ENCODE measurements at regions not wholly inside any gene's neighbourhood (a gene's known extent, or its start where the extent isn't known, plus 50 kb on each side); places are given as distances from the start of the nearest gene placed in this dataset.

DNA sequence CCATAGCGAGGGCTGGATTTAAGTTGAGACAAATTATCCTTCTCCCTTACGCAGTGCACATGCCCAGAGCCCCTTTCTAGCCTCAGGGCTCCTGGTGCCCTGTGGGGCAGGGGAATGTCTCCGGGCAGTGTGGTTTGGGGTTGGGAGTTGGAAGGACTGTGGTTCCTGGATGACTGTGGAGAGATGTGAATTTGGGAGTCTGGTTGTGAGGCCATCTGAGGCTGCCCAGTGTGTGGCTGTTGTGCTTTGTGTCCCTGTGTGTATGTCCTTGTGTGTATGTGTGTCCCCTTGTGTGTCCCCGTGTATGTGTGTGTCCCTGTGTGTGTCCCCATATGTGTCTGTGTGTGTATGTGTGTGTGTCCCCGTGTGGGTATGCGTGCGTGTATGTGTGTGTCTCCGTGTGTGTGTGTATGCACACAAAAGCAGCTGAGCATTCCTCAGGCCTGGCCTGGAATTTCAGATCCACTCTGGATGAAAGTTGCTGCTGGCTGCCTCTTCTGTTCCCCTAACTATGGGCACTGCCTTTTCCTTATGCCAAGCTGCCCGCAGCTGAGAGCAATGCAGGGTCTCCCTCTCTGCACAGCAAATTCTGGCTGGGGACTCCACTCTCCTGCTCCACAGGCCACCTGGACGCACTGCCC lies 65.4 kb downstream of the UBIAD1 start:
- H3K4me3 ChIP-seq (ENCODE audit: insufficient read depth, low read depth, low read length): no peak overlapping the region
- DNase-seq: no peak
- no peaks in the 10 kb centered on the region; the same call in 1 of the 2 replicates for H3K27me3 ChIP-seq (ENCODE audit: control insufficient read depth, insufficient read depth, low read length)
- no peaks in the 10 kb centered on the region for H3K36me3 ChIP-seq (replicated peaks; ENCODE audit: control insufficient read depth, insufficient read depth, low read length)

DNA sequence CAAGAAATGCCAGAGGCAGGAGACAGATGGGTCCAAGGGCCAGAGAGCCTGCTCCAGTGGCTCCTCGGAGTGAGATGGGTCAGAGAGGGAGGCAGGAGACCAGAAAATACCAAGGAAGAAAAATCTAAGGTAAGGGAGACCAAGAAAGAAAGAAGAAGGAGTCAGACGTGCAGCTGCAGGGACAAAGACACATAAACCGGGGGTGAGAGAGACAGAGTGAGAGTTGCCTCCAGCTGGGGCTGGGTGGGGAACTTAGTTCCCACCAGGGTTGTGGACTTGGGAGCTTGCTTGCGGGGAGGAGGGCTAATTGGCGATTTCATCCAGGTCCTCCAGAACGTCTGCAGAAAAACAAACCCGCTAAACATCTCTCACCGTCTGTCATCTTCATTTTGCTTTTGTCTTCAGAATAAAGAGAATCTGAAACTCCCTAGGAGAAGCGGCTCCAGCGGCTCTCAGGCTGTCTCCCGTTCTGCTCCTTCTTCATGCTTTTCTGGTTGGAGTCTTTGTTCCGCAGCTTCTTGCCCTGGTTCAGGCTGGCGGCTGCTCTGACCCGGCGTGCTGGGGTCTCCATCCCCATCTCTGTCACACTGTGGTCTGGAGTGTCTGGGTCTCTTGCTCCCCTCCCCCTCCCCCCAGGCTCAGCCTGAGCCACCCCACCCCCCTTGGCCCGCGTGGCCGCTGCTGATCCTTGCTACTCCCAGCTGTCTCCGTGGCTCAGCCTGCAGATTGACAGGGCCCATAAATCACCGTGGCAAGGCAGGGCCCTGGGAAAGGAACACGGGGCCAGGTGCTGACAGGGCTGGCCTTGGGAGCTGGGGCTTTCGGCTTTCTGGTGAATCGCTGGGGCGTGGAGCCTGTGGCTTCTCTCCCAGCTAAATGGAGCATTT lies 66.6 kb downstream of the UBIAD1 start:
- Histone ChIP-seq H3K27me3 (ENCODE audit: control insufficient read depth, insufficient read depth, low read length) (no peaks in the 10 kb centered on the region; the same call in 1 of the 2 replicates), H3K36me3 (replicated peaks; ENCODE audit: control insufficient read depth, insufficient read depth, low read length) (no peaks in the 10 kb centered on the region), H3K4me3 (ENCODE audit: insufficient read depth, low read depth, low read length) (no peak overlapping the region)
- DNase-seq: peak; percentile 79

DNA sequence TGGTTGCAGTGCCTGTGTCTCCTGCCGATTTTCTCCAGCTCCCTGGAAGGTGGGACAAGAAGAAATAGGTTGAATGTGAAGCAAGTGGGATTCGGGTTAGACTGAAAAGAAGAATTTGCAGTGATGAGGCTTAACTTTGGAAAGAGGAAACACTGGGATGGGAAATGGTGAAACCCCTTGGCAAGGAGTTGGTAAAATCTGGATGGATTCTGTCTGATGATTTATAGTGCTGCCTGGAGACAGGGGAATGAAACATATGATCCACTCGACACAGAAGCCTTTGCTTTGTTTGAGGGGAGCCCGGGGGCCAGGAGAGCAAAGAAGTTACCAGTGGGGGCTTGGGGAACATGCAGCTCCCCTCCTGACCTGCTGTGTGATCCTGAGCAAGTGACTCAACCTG lies 67.2 kb downstream of the UBIAD1 start:
- no peak for DNase-seq
- Histone ChIP-seq H3K27me3 (ENCODE audit: control insufficient read depth, insufficient read depth, low read length) (no peaks in the 10 kb centered on the region; the same call in 1 of the 2 replicates), H3K4me3 (ENCODE audit: insufficient read depth, low read depth, low read length) (no peak overlapping the region), H3K36me3 (replicated peaks; ENCODE audit: control insufficient read depth, insufficient read depth, low read length) (no peaks in the 10 kb centered on the region)

DNA sequence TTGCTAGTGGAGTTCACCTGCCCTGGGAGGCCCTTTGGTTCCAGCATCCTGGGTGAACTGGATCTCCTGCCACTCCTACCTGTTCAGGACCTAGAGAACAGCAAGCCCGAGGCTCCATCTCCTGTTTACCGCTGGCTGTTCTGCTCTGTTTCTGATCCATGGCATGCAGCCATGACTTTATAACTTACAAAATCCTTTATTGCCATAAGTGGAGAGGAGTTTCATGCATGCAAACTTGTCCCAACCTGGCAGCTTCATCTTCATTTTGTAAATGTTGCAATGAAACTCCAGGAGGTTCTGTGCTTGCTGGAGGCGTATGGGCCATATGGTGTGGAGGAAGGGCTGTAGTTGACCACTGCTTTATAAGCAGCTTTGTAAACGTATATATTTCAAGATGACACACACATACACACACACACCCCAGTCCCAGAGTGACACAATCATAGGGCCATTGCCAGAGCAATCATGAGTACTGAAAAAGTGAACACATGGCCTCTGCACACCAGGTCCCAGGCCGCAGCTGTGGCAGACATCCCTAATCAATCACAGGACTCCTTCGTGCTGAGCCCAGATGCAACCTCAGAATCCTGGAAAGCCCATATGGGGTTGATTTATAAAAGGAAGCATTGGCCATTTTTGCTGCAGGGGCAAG lies 69.0 kb downstream of the UBIAD1 start:
- DNase-seq: no peak
- no peaks in the 10 kb centered on the region for H3K36me3 ChIP-seq (replicated peaks; ENCODE audit: control insufficient read depth, insufficient read depth, low read length)
- no peak overlapping the region for H3K4me3 ChIP-seq (ENCODE audit: insufficient read depth, low read depth, low read length)
- H3K27me3 ChIP-seq (ENCODE audit: control insufficient read depth, insufficient read depth, low read length): no peaks in the 10 kb centered on the region; the same call in 1 of the 2 replicates

DNA sequence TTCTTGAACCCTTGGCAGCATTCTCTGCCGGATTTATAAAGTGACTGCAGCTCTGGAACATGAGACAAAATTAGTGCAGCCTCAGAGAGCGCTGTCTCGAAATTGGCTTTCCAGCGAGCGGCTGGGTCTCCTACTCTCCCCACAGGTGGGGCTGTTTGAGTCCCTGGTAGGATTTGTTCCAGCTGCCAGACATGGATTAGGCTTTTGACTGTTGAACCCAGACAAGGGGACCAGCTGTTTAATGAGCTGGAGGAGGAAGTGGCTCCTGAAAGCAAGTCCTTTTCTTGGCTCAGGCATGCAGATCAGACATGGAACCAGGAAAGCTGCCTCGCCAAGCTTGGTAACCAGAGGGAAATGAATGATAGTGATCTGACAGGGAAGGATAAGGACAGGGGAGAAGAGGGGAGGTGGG lies 69.6 kb downstream of the UBIAD1 start:
- DNase-seq: peak; percentile 54
- Histone ChIP-seq H3K36me3 (replicated peaks; ENCODE audit: control insufficient read depth, insufficient read depth, low read length) (no peaks in the 10 kb centered on the region), H3K4me3 (ENCODE audit: insufficient read depth, low read depth, low read length) (no peak overlapping the region), H3K27me3 (ENCODE audit: control insufficient read depth, insufficient read depth, low read length) (no peaks in the 10 kb centered on the region; the same call in 1 of the 2 replicates)

GRCh38 chr1:11345971-11346715 lies 73.1 kb downstream of the UBIAD1 start:
- peak; percentile 47 for DNase-seq
- H3K4me3 ChIP-seq (ENCODE audit: insufficient read depth, low read depth, low read length): no peak overlapping the region
- H3K36me3 ChIP-seq (replicated peaks; ENCODE audit: control insufficient read depth, insufficient read depth, low read length): no peaks in the 10 kb centered on the region
- no peaks in the 10 kb centered on the region; the same call in 1 of the 2 replicates for H3K27me3 ChIP-seq (ENCODE audit: control insufficient read depth, insufficient read depth, low read length)

DNA sequence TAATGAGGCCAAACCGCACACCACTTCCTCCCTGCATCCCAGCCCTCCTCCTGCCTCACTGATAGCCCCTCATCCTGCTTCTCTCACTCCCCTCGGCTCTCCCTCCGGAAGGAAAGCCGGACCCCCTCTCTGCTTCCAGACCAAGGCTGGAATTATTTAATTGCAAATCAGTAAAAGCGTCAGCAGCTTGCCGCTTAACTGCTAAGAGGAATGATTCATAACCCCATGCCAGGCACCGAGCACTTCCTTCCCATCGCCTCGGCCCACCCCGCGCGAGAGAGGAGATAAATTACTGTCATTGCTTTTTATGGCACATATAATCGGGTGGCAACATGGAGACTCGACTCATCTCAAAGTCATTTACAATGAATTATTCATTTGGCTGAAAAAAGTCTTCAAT lies 77.3 kb downstream of the UBIAD1 start:
- Histone ChIP-seq H3K27me3 (ENCODE audit: control insufficient read depth, insufficient read depth, low read length) (no peaks in the 10 kb centered on the region; the same call in 1 of the 2 replicates), H3K36me3 (replicated peaks; ENCODE audit: control insufficient read depth, insufficient read depth, low read length) (no peaks in the 10 kb centered on the region), H3K4me3 (ENCODE audit: insufficient read depth, low read depth, low read length) (no peak overlapping the region)
- DNase-seq: peak; percentile 27

GRCh38 chr1:11352058-11352715 lies 79.2 kb downstream of the UBIAD1 start:
- Histone ChIP-seq H3K27me3 (ENCODE audit: control insufficient read depth, insufficient read depth, low read length) (no peaks in the 10 kb centered on the region; the same call in 1 of the 2 replicates), H3K36me3 (replicated peaks; ENCODE audit: control insufficient read depth, insufficient read depth, low read length) (no peaks in the 10 kb centered on the region), H3K4me3 (ENCODE audit: insufficient read depth, low read depth, low read length) (no peak overlapping the region)
- peak; percentile 58 for DNase-seq

DNA sequence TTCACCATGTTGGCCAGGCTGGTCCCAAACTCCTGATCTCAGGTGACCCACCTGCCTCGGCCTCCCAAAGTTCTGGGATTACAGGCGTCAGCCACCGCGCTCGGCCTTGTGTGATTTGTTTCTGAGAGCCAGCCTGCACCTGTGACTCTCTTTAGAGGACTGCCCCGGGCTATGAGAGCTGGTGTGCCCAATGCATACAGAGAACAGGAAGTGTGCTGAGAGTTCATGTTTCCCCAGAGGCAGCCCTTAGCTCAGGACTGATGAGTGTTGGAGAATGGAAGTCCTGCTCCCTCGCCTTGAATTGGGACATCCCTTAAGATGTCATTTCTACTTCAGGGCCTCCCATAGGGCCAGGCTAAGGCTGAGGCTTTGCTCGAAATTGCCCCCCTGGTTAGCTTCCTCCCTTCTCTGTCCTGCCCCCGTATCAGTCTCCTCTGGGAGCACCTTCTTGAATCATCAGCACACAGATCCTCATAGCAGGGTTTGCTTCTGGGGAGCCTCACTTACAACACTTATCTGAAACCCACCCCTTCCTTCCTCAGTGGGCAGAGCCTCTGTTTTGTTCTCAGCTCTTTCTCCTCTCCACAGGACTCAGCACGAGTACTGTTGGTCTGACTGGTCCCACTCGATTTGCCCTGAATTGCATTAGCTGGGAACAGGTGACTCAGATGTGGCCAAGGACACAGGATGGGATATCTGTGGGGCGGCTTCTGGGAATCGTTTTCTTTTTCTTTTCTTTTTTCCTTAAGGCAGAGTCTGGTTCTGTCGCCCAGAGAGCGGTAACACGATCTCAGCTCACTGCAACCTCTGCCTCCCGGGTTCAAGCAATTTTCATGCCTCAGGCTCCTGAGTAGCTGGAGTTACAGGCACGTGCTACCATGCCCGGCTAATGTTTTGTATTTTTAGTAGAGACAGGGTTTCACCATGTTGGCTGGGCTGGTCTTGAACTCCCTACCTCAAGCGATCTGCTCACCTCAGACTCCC lies 80.1 kb downstream of the UBIAD1 start:
- DNase-seq: no peak
- Histone ChIP-seq H3K27me3 (ENCODE audit: control insufficient read depth, insufficient read depth, low read length) (no peaks in the 10 kb centered on the region; the same call in 1 of the 2 replicates), H3K36me3 (replicated peaks; ENCODE audit: control insufficient read depth, insufficient read depth, low read length) (no peaks in the 10 kb centered on the region), H3K4me3 (ENCODE audit: insufficient read depth, low read depth, low read length) (no peak overlapping the region)

DNA sequence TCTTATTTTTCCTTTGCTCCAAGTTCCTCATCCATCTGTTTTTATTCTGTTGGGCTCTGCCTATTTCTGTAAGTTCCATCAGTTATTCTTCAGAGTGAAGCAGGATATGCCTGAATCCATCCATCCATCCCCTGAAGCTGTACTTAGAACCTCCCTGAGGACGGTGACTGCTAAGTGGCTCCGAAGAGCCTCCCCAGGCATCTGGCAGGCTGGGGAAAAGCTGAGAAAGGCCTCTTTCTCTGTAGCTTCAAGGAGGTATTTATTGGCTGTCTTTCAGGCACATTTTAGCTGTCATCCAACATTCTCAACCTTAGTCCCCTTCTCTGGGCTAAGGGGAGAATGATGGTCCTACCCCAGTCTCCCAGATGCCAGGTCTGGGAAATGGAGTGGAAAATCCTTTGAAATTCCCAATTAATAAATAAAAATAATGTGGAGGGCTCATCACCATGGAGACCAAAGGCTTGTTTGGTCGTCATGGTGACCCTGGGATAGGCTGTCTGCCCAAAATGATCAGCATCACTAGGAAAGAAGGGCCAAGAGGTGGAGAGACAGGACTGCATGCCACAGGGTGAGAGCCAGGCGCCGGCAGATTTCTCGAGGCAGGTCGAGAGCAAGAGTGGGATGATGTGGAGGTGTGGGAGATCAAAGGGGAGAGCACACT lies 82.0 kb downstream of the UBIAD1 start:
- Histone ChIP-seq H3K27me3 (ENCODE audit: control insufficient read depth, insufficient read depth, low read length) (no peaks in the 10 kb centered on the region; the same call in 1 of the 2 replicates), H3K4me3 (ENCODE audit: insufficient read depth, low read depth, low read length) (no peak overlapping the region; the same call in 1 of the 2 replicates), H3K36me3 (replicated peaks; ENCODE audit: control insufficient read depth, insufficient read depth, low read length) (no peaks in the 10 kb centered on the region)
- DNase-seq: peak; percentile 65

DNA sequence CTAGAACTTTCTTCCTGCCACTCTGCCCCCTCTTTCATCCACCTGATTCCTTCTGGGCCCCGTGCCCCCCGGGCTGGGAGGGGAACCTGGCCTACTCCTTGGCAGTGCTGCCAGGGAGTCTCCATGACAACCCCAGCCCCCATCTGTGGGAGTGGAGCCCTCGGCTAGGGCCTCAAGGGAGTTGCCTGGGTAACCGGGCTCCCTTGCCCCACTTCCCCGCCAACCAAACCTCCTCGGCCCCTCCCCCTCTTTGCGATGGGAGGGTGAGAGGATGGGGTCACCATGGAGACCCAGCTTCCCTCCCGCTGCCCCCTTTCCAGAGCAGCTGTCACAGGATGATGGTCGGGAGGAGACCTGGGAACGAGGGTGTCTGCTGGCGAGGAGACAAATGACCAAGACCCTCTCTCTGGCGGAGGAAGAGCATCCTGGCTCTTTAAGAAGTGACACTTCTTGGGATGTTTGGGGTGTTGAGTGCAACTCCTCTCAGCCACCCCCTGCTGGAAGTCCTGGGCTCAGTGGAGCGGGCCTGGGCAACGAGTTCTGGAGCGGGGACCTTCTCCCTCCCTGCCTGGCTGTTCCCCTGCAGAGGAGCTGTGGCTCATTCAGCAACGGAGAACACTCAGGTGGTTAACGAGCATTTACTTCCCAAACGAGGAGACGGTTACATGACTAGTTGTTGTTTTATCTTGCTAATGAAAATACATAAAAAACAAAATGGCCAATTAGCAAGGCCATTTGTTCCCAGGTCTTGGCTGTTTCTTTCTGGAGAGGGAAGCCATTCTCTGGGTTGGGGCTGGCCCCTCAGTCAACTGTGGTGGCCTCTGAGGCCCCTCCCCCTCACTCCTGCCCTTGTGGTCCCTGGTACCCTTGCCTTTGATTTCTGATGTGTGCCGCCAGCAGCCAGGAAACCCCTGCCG lies 82.8 kb downstream of the UBIAD1 start:
- H3K4me3 ChIP-seq (ENCODE audit: insufficient read depth, low read depth, low read length): peak overlapping the region; percentile 15; the same call in 1 of the 2 replicates
- DNase-seq: peak; percentile 85

GRCh38 chr1:11357276-11357675 lies 84.3 kb downstream of the UBIAD1 start:
- no peaks in the 10 kb centered on the region; the same call in 1 of the 2 replicates for H3K27me3 ChIP-seq (ENCODE audit: control insufficient read depth, insufficient read depth, low read length)
- no peaks in the 10 kb centered on the region for H3K36me3 ChIP-seq (replicated peaks; ENCODE audit: control insufficient read depth, insufficient read depth, low read length)
- no peak overlapping the region for H3K4me3 ChIP-seq (ENCODE audit: insufficient read depth, low read depth, low read length)
- peak; percentile 48 for DNase-seq

More for the DNA sequence above, 82.8 kb downstream of the UBIAD1 start:
- Histone ChIP-seq H3K27me3 (ENCODE audit: control insufficient read depth, insufficient read depth, low read length) (no peaks in the 10 kb centered on the region; the same call in 1 of the 2 replicates), H3K36me3 (replicated peaks; ENCODE audit: control insufficient read depth, insufficient read depth, low read length) (no peaks in the 10 kb centered on the region)
